ENCODE measurements at regions not wholly inside any gene's neighbourhood (a gene's known extent, or its start where the extent isn't known, plus 50 kb on each side); places are given as distances from the start of the nearest gene placed in this dataset.

DNA sequence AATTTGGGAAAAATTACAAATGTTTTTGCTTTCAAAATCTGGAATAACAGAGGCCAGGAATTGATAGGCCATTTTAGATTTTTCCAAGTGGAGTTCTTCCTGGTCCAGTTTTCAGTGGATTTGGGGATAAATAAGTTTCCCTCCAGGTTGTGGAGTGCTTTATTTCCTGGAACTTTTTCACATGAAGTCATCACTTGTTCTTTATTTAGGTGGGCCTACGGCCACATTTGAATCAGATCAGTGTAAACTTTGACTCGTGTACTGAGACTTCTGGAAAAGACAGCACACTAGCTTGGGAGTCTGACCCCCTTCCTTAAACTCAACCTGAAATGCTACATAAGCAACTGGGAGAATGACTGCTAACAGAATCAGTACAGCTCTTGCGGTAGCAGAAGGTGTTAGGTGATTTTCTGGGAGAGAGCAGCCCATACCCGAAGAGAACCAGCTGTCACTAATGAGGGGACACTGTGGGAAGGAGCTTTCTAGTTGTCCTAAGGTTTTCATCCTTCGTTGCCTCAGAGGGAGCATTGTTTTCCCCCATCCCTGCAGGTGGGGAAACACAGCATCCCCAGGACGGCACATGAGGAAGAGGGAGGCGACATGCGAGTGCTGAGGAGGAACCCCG is 235.2 kb upstream of the FAT1 start:
- TF ChIP-seq, protein P1, sequence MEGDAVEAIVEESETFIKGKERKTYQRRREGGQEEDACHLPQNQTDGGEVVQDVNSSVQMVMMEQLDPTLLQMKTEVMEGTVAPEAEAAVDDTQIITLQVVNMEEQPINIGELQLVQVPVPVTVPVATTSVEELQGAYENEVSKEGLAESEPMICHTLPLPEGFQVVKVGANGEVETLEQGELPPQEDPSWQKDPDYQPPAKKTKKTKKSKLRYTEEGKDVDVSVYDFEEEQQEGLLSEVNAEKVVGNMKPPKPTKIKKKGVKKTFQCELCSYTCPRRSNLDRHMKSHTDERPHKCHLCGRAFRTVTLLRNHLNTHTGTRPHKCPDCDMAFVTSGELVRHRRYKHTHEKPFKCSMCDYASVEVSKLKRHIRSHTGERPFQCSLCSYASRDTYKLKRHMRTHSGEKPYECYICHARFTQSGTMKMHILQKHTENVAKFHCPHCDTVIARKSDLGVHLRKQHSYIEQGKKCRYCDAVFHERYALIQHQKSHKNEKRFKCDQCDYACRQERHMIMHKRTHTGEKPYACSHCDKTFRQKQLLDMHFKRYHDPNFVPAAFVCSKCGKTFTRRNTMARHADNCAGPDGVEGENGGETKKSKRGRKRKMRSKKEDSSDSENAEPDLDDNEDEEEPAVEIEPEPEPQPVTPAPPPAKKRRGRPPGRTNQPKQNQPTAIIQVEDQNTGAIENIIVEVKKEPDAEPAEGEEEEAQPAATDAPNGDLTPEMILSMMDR (IDR thresholded peaks at IDR 0.05; ENCODE audit: insufficient read depth, low read length, poor library complexity, severe bottlenecking) = no peak
- no peak for TF ChIP-seq EZH2phosphoT487 (conservative IDR thresholded peaks at IDR 0.05; ENCODE audit: low read length)

Measured in SU-DHL-6 (cell line).